ENCODE measurements at regions not wholly inside any gene's neighbourhood (a gene's known extent, or its start where the extent isn't known, plus 50 kb on each side); places are given as distances from the start of the nearest gene placed in this dataset.

DNA sequence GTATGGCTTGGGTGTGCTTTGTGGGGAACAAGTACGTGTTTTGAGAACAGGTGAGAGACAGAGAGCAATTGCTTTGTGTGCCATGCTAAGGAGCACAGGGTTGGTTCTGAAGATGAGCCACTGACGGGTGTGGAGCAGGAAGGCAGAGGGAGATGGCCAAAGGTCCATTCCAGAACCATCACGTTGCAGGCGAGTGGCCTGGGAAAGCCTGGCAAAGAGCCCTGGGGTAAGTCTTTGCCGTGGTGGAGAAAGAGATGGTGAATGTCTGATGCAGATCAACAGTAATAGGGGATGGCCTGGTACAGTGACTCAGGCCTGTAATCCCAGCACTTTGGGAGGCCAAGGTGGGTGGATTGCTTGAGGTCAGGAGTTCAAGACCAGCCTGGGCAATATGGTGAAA lies 93.5 kb upstream of the ZNF521 start:
- TF ChIP-seq, protein P1, sequence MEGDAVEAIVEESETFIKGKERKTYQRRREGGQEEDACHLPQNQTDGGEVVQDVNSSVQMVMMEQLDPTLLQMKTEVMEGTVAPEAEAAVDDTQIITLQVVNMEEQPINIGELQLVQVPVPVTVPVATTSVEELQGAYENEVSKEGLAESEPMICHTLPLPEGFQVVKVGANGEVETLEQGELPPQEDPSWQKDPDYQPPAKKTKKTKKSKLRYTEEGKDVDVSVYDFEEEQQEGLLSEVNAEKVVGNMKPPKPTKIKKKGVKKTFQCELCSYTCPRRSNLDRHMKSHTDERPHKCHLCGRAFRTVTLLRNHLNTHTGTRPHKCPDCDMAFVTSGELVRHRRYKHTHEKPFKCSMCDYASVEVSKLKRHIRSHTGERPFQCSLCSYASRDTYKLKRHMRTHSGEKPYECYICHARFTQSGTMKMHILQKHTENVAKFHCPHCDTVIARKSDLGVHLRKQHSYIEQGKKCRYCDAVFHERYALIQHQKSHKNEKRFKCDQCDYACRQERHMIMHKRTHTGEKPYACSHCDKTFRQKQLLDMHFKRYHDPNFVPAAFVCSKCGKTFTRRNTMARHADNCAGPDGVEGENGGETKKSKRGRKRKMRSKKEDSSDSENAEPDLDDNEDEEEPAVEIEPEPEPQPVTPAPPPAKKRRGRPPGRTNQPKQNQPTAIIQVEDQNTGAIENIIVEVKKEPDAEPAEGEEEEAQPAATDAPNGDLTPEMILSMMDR (IDR thresholded peaks at IDR 0.05): no peak
- Histone ChIP-seq H3K27me3 (no peaks in the 10 kb centered on the region), H3K36me3 (no peaks in the 10 kb centered on the region), H3K4me3 (no peak overlapping the region), H3K27ac (no peak overlapping the region), H3K4me1 (no peaks in the 10 kb centered on the region), H3K9ac (ENCODE audit: low read depth in 2 of 2, low read length in 2 of 2) (no peak overlapping the region), H3K9me3 (no peaks in the 10 kb centered on the region)
- intact Hi-C loops (cut with DNase I): no loop called here
- DNase-seq: no peak

DNA sequence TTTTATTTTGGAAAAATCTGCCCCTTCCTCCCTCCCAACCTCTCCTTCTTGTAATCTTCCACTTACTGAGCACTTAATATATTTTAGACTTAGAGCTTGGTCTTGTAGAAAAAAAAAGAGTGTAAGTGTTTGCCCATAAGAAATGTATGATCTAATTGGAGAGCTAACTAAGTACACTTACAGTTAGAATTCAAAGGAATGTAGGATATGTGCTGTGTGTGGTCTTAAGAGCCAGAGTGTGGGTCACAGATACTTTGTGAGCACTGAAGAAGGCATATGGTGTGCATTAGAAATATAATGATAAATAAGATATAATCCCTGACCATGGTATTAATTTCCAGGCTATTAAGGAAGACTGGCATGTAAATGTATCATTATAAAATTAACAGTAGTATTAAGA lies 91.8 kb upstream of the ZNF521 start:
- Histone ChIP-seq H3K4me3 (no peak overlapping the region), H3K4me1 (no peaks in the 10 kb centered on the region), H3K9ac (ENCODE audit: low read depth in 2 of 2, low read length in 2 of 2) (no peak overlapping the region), H3K9me3 (no peaks in the 10 kb centered on the region), H3K27me3 (no peaks in the 10 kb centered on the region), H3K36me3 (no peaks in the 10 kb centered on the region), H3K27ac (no peak overlapping the region)
- intact Hi-C loops (cut with DNase I): no loop called here
- TF ChIP-seq, protein P1 (IDR thresholded peaks at IDR 0.05): no peak
- DNase-seq: no peak

DNA sequence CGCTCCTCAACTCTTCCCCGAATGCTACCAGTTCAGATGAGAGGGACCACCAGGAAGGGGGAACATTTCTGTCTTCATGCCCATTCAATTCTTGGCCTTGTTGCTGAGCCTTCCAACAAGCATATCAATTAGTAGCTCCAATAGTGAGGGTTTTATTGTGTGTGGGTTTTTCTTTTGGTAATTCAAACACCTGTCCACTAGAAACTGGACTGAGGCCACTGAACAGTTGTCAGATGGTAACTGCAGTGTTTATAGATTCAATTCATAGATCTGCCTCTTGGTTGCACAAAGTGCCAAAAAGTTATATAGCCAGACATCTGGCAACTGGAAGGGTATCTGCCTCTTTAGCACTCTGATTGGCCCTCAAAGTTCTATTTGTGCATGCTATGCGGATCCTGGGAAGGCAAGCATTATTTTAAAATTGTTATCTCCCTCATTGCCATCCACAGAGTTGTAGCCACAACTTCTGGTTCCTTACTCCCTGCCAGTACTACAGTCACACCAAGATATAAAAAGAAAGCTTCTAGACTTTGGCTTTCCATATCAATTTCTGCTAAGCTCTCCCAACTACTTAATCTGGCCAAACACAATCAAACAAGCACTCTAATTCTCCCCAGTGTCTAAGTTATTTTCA lies 83.3 kb upstream of the ZNF521 start:
- Histone ChIP-seq H3K4me1 (no peaks in the 10 kb centered on the region), H3K27me3 (no peaks in the 10 kb centered on the region), H3K36me3 (no peaks in the 10 kb centered on the region), H3K9ac (ENCODE audit: low read depth in 2 of 2, low read length in 2 of 2) (no peak overlapping the region), H3K9me3 (no peaks in the 10 kb centered on the region), H3K27ac (no peak overlapping the region), H3K4me3 (no peak overlapping the region)
- DNase-seq: no peak
- intact Hi-C loops (cut with DNase I): no loop called here
- TF ChIP-seq, protein P1 (IDR thresholded peaks at IDR 0.05): no peak

DNA sequence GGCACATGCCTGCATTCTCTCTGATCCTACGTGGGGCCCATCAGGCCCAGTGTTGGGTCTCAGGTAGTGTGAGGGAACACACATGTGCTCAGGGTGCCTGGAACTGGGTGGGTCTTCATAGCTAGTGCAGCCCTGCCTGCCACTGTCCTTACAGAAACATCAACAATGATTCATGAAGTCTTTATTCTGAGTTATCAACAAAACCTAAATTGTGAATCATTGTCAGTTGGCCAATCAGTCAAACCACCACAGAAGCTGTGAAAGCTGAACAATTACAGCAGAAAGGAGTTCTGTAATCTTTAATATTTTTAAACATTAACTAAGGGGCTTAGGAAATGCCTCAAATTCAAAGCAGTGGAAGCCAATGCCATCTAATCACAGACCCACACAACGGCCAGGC lies 82.8 kb upstream of the ZNF521 start:
- H3K27ac ChIP-seq: no peak overlapping the region
- no peak for DNase-seq
- no peaks in the 10 kb centered on the region for H3K4me1 ChIP-seq
- TF ChIP-seq, protein P1 (IDR thresholded peaks at IDR 0.05): no peak
- no peaks in the 10 kb centered on the region for H3K9me3 ChIP-seq
- H3K27me3 ChIP-seq: no peaks in the 10 kb centered on the region
- intact Hi-C loops (cut with DNase I): no loop called here
- no peak overlapping the region for H3K9ac ChIP-seq (ENCODE audit: low read depth in 2 of 2, low read length in 2 of 2)
- no peaks in the 10 kb centered on the region for H3K36me3 ChIP-seq
- no peak overlapping the region for H3K4me3 ChIP-seq

DNA sequence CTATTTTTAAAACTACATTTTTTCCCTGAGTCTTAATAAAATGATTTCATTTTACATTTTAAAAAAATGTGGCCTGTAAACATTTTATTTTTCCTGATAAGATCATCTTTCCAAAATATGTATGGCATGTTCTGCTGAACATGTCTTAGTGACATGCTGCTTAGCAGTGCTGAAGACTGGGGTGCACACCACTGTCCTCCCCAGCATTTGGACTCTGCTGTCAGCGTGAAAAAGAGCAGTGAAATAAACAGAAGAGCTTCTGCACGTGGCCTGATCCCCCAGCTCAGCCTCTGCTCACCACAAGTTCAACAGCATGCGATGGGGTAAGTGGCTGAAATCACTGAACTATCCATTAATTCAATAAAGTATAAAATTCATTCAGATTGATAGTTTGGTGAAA lies 81.6 kb upstream of the ZNF521 start:
- intact Hi-C loops (cut with DNase I): no loop called here
- Histone ChIP-seq H3K9ac (ENCODE audit: low read depth in 2 of 2, low read length in 2 of 2) (no peak overlapping the region), H3K4me3 (no peak overlapping the region), H3K4me1 (no peaks in the 10 kb centered on the region), H3K36me3 (no peaks in the 10 kb centered on the region), H3K27me3 (no peaks in the 10 kb centered on the region), H3K27ac (no peak overlapping the region), H3K9me3 (no peaks in the 10 kb centered on the region)
- no peak for DNase-seq
- TF ChIP-seq, protein P1 (IDR thresholded peaks at IDR 0.05): no peak

All from colonic mucosa (tissue), 4 donors.